HG02798 (cell line): ENCODE measurements at regions not wholly inside any gene's neighbourhood (a gene's known extent, or its start where the extent isn't known, plus 50 kb on each side); places are given as distances from the start of the nearest gene placed in this dataset.

Experiments
- ATAC-seq: cut with Tn5 transposase; IDR thresholded peaks from one replicate; pipeline ENCODE4 v1.9.1; 2021; ENCODE audit warnings: mild to moderate bottlenecking; ENCODE audit not compliant: unreplicated experiment, poor library complexity

GRCh38 chr11:97223647-97224046 is 833.8 kb downstream of the JRKL start:
- no peak for ATAC-seq

- ATAC-seq: no peak
Measured at GRCh38 chr11:97224396-97224795, 834.6 kb downstream of the JRKL start.

- ATAC-seq: no peak
Measured at GRCh38 chr11:97225794-97226193, 836.0 kb downstream of the JRKL start.

GRCh38 chr11:97229936-97230335 is 840.1 kb downstream of the JRKL start:
- no peak for ATAC-seq

GRCh38 chr11:97231231-97231630 is 841.4 kb downstream of the JRKL start:
- ATAC-seq: no peak

GRCh38 chr11:97234016-97234415 is 844.2 kb downstream of the JRKL start:
- no peak for ATAC-seq

GRCh38 chr11:97237151-97237550 is 847.3 kb downstream of the JRKL start:
- ATAC-seq: no peak

- ATAC-seq: no peak
Measured at GRCh38 chr11:97247601-97248000, 857.8 kb downstream of the JRKL start.

GRCh38 chr11:97254790-97255189 is 865.0 kb downstream of the JRKL start:
- no peak for ATAC-seq

GRCh38 chr11:97259434-97259833 is 869.6 kb downstream of the JRKL start:
- ATAC-seq: no peak

GRCh38 chr11:97259884-97260283 is 870.1 kb downstream of the JRKL start:
- ATAC-seq: no peak

- no peak for ATAC-seq
Measured at GRCh38 chr11:97263183-97263858, 873.5 kb downstream of the JRKL start.

- ATAC-seq: no peak
Measured at GRCh38 chr11:97269527-97269926, 879.7 kb downstream of the JRKL start.

- no peak for ATAC-seq
Measured at GRCh38 chr11:97279341-97279740, 889.5 kb downstream of the JRKL start.

GRCh38 chr11:97280347-97280746 is 890.5 kb downstream of the JRKL start:
- ATAC-seq: no peak

- ATAC-seq: no peak
Measured at GRCh38 chr11:97289823-97290222, 900.0 kb downstream of the JRKL start.

- no peak for ATAC-seq
Measured at GRCh38 chr11:97290464-97291041, 900.7 kb downstream of the JRKL start.

GRCh38 chr11:97296301-97296700 is 906.5 kb downstream of the JRKL start:
- no peak for ATAC-seq

GRCh38 chr11:97309291-97309690 is 919.5 kb downstream of the JRKL start:
- ATAC-seq: no peak

- no peak for ATAC-seq
Measured at GRCh38 chr11:97325693-97326092, 935.9 kb downstream of the JRKL start.

GRCh38 chr11:97332271-97332670 is 942.5 kb downstream of the JRKL start:
- ATAC-seq: no peak

- ATAC-seq: no peak
Measured at GRCh38 chr11:97336064-97336463, 946.3 kb downstream of the JRKL start.
